ENCODE measurements at regions not wholly inside any gene's neighbourhood (a gene's known extent, or its start where the extent isn't known, plus 50 kb on each side); places are given as distances from the start of the nearest gene placed in this dataset.
A peak's percentile ranks its signal among the peaks of the same experiment; 100 is the strongest.

DNA sequence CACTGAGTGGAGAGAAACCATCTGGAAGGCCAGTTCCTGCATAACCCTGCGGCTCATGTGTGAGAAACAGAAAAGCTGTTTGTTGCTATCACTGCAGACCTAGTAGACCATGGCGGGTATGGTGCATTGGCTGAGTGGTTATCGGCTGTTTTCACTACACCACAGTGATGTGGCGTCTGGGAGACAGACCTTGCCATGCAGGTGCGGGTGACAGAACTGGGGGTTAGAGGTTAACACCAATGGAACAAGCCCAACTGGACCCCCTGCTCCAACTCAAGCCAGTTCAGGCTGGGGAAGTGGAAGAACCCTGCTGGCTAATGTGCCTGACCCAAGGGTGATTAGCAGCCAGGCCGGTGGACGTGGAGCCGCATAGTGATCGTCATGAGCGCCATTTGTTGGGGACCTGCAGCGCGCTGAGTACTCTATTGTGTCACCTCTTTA lies 91.9 kb downstream of the IRF8 start:
- DNase-seq (ENCODE audit: low spot score), result no peak

DNA sequence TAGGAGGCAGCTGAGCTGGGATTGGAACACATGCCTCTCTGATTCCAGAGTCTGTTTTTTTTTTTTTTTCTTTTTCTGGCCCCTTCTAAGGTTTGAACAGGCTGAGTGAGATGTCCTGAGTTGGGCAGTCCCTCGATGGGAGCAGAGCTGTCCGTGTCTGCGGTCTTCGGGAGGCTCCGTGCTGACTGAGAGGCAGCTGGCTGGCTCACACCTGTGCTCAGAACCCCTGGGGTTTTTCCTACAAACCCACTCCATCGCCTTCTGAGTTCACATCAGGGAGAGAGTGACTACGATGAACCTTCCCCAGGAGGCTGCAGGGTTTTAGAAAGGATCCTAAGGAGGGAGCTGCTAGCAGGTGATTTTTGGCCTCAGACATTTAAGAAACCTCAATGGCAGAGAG lies 92.5 kb downstream of the IRF8 start:
- DNase-seq (ENCODE audit: low spot score), result no peak

DNA sequence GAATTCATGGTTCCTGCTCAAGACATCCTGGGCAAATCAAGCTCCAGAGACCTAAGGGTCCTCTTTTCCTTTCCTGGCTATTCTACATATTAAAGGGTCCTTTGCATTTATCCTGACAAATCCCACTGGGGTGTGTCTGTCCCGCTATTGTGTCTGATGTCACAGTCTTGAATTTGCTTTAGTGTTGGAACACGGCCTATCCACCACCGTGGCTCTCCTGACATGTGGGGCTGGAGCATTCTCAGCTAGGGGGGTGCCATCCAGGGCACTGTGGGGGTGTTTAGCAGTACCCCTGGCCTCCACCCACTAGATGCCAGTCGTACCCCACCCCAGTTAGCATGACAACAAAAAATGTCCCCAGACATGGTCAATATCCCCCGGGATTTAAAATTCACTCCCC lies 92.9 kb downstream of the IRF8 start:
- DNase-seq (ENCODE audit: low spot score), result no peak

DNA sequence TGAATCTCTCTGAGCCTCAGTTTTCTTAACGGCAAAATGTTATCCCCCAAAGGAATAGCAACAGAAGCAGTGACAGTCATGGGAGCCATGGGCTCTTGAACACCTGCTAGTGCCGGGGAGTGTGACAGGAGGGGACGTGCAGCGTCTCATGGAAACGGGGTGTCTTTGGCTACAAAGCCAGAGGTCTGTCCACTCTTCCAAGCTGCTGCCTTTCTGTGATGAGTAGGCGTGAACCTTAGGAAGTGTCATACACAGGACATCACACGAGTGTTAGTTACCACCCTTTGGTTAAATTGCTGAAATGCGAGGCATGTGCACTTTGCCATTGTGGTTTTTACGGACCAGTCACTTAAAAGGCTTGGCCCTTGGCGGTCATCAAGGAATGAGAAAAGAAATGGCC lies 93.4 kb downstream of the IRF8 start:
- DNase-seq (ENCODE audit: low spot score), result no peak

DNA sequence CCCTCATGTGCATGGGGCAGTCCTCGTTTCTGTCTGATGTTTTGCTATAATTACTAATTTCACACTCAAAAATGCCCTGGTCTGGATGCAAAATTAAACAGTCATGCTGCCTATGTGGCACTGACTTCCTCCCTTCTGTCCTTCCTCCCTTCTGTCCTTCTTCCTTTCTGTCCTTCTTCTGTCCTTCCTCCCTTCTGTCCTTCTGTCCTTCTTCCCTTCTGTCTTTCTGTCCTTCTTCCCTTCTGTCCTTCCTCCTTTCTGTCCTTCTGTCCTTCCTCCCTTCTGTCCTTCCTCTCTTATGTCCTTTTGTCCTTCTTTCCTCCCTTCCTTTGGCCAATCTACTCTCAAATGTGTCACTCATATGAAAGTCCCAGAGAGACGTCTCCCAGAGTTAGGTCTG lies 93.8 kb downstream of the IRF8 start:
- DNase-seq (ENCODE audit: low spot score), result no peak

DNA sequence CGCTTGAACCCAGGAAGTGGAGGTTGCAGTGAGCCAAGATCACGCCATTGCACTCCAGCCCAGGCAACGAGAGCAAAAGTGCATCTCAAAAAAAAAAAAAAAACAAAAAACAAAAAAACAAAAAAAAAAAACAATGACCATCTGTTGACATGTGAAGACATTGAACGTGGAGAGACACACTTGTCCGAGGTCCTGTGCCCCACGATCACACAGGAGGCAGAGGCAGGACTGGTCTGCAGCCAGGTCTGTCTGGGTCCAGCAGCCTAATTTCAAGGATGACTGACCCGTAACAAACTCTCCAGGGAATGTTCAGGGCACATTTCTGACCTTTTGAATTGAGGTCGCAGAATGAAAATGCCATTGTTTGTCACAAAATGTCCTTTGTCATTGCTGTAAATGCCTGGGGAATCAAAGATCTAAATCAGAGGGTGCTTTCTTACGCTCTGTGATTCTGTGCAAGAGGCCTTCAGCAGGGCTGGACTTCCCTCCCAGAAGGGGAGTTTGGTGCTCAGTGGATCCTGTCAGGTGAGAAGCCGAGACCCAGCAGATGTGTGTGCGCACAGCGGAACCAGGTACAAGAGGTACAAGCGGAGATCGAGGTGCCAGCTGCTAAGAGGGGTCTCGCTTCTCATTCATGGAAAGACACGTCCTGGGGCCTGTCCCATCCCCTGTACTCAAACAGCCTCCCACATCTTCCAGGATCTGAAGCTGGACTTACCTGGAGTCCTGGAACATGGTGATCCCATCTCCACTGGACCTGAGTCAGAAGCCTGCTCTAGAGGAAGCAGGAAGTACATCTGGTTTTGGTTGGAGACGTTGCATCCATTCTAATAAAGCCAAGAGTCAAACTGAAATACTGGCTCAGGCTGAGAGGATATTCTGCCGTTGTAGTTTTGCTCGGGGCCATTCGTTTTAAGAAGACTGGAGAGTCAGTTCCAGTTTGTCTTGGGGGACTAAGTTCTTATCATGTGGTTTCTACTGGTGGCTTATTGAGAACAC lies 95.8 kb downstream of the IRF8 start:
- DNase-seq (ENCODE audit: low spot score), result no peak

DNA sequence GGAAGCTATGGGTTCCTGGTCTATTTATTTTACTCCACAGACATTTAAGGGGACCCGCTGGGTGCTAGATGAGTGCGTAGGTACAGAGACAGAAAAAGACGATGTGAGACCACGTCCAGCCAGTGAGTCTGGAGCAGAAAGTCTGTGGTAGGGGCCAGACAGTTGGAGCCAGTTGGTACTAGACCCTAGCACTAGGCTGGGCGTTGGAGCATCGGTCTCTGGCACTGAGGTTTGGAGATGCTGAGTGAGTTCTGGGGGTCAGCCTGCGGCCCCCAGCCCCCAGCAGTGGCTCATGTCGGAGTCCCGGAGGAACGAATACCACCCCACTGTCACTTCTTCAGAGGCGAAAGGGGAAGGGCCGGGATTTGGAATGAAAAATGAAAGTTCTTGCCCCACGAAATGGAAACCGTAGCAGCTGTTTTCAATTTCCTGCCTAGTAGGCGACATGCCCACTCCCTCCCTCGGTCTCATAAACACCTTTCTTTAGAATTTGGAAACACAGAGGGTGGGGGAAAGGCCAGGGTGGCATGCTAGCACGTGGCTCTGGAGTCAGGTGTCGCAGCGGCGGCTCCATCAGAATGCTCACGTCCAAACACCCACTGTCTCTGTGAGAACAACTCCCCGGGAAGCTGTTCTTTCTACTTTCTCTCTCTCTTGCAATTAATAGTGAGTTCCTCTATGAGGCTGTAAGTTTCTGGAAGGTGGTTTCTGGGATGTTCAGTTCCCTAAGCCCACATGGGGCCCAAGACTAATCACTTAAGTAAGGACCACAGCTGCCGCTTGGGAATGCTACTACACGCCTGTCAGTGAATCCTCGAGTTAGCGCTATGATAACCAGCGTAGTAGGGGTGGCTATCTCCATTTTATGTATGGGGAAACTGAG lies 96.8 kb downstream of the IRF8 start:
- no peak for DNase-seq (ENCODE audit: low spot score)

DNA sequence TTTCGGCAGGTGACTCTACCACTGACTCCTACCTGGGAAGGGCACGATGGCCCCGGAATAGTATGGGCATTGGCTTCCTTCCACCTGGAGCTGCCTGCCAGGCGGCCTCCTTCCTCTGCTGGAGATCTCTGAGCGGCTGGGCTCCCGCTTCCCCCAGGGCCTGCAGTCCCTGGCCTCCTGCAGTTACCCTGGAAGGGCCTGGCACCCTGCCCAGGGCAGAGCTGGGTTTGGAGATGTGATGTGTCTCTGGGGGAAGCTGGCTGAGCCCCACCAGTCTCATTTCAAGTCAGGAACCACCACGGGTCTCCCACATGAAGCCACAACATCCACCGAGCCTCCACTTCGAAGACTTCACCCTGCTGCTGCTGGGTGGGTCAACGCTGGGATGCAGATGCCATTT lies 97.9 kb downstream of the IRF8 start:
- no peak for DNase-seq (ENCODE audit: low spot score)

DNA sequence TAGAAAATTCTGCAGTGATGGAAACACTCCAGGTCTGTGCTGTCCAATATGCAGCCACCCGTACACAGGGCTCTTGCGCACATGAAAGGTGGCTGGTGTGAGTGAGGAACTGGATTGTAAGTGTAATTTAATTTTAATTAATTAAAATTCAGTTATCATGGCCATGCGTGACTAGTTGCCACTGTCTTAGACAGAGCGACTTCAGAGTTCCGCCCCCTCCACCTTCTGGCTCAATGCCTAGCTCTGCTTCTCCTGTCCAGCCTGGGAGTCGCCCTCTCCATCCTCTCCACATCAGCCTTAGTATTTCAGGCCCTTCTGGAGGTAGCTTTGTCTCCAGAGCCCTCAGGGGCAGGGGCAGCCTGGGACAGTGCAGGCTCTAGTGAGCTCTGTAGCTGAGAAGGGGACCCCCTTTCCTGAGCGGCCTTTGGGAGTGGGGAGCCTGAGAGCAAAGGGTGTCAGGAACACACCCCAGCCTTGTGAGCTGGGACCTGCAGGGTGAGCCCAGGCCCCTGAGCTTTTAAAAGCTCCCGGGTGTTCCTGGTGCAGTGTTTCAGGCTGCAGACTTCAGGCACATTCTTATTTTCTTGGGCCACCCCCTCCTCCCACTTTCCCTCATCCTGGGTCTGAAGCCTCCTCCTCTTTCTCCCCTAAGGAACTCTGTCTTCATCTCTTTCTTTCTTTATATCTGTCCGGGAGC lies 99.4 kb downstream of the IRF8 start:
- DNase-seq (ENCODE audit: low spot score), result no peak

DNA sequence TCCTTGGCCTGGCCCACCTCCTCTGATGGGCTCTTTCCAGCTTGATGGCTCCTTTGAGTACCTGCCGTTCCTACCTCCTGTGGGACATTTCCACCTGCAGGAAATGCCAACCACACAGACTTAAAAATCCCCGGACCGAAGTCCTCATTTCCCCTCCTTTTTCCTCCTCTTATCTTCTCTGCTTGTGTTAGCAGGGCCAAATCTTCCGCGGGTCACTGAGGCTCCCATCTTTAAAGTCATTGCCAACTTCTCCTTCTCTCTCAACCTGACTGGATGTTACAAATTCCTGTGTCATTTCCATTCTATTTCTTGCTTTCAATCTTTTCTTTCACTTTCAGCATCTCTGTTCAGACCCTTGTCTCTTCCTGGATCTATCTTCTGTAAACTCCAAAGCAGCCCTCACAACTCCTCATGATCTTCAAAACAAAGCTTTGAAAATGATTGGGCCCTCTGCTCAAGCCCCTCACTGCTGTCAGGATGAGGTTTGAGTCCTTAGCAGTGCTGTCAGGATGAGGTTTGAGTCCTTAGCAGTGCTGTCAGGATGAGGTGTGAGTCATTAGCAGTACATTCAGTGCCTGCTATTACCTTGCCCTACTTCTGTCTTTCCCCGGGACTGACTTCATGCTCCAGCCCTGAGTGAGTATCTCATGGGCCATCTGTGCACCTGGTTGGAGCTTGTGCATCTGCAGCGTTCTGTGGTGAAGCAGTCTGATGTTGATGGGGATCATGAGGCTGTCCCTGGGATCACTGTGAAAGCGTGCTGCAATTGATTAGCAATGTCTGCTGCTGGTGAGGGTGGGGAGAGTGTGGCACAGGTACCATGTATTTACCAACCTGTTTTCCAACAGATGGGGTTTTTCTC lies 100.1 kb downstream of the IRF8 start:
- DNase-seq (ENCODE audit: low spot score), result no peak

DNA sequence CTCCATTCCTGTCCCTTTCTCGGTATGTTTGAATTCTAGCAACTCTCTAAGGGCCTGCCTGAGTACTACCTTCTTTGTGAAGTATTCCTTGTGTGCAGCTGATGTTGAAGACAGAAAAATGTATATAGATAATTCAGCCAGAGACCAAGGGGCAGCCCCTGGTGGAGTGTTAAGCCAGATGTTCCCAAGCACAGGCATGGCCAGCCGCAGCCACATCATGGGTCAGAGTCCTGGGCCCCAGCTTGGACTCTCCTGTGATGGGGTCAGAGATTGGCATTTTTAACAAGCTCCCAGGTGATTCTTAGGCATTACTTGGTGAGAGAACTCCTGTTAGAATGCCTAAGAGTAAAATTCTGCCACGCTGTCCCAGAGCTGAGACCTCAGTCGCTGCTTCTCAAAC lies 100.8 kb downstream of the IRF8 start:
- no peak for DNase-seq (ENCODE audit: low spot score)

DNA sequence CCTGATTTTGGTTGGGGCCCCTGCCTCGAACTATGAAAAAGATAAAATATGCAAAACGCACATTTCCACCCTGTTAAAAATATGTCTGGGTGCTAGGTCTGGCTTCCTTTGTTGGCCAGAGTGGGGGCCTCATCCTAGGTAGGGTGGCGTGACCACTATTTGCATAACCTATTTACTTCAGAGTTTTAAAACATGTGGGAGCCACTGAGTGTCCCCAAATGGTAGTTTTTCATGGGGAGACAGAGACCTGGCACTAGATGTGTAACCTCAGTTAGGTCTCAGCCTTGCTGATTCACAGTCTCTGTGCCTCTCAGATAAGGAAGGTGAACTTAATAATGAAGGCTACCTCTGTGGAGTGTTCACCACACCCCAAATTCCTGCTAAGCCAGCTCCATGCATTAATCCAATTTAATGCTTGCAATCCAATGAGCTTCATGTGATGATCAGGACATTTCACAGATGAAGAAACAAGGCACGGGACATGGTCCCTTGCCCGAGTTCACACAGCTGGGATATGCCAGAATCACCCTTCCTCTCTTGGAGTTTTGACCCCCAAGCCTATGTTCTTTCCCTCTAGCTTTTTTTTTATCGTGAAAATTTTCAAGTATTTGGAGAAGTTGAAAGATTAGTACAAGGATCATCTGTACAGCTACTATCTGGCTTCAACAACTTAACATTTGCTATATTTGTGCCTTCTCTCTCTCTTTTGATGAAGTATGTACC lies 103.4 kb downstream of the IRF8 start:
- DNase-seq (ENCODE audit: low spot score), result no peak

DNA sequence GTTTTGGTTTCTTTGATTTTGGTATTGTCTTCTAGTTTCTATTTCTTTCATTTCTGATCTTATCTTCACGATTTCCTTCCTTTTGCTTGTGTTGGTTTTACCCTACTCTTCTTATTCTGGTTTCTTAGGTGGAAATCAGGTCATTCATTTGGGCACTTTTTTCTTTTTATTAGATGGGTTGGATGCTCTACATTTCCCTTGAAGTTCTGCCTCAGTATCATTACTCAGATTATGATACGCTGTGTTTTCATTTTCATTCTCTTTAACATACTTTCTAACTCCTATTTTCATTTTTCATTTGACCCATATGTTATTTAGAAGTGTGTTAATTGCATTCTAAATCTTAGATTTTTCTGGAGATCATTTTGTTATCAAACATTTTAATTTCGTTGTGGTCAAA lies 108.6 kb downstream of the IRF8 start:
- no peak for DNase-seq (ENCODE audit: low spot score)

DNA sequence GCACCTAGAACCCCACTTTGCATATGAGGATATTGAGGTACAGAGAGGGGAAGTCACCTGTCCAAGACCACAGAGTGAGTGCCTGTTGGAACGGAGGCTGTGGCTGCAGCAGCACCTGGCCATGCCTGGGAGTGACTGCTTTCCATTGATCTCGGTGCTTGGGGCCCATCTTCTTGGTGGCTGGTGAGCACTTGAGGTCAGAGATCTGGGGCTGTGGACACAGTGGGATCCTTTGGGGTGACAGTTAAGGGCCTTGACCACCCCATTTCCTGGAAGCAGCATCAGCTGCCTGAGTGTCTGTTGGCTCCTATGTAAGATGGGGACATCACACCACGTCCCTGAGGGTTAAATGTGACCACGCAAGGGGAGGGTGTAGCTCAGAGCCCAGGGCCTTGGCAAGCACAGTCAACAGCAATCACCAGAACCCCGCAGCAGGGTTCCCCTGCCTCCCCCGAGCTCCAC lies 111.7 kb downstream of the IRF8 start:
- no peak for DNase-seq (ENCODE audit: low spot score)

DNA sequence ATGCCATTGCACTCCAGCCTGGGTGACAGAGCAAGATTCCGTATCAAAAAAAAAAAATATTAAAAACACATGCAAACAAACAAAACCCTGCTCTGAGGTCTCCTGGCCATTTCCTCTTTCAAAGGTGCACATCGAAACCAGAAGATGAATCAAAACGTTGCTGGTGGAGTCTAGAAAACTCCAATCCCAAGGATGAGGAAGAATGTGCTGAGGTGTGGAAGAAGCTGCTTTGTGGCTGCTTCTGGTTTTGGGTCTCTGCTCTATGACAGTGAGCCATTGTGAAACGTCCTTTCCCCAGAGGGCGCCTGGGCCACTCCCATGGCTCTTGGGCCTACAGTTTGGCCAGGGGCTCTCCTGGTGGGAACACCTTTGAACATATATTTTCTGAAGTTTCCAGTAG lies 112.6 kb downstream of the IRF8 start:
- DNase-seq (ENCODE audit: low spot score), result no peak

DNA sequence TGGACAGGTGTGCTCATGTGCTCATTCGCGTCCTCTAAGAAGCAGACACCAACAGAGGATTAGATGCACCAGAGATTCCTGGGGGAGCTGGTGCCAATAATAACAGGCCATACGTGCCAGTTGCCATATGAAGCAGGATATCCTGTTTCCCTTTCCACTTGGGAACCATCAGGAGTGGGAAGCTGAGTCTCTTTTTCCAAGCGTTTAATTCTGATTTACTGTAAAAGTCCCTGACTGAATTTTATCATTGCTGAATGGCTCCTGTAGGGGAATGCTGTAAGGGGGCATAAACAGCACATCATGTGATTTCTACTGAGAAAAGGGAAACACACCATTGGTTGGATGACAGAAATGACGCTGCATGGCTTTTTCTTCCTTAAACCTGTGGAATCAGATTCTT lies 113.3 kb downstream of the IRF8 start:
- DNase-seq (ENCODE audit: low spot score), result no peak

DNA sequence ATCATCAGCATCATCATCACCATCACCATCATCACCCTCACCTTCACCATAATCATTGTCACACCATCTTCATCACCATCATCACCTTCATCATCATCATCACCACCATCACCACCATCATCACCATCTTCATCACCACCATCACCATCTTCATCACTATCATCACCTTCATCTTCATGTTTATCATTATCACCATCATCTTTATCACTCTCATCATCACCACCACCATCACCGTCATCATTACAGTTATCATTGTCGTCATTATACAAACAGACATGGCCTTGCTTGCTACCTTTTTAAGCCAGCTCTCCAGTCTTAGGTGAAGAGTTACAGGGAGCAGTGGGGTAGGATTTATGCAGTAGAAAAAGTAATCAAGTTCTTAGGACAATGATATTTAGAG lies 114.9 kb downstream of the IRF8 start:
- no peak for DNase-seq (ENCODE audit: low spot score)

DNA sequence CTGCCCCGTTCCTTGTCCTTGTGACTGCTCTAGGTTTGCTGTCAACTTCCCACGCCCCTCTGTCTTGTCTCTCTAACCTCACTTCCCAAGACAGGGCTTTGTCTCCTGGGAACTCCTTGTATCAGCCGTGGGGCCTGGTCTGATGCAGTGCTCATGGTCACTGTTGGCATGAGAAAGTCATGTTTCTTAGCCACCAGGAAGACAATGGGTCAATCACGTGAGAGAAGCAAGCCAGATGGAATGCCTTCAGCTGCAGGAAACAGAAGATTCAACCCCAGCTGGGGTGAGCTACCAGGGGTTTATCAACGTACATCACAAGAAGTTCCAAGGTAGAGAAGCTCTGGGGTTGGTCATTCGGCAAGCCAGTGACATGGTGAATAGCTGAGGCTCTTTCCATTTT lies 116.6 kb downstream of the IRF8 start:
- DNase-seq (ENCODE audit: low spot score), result no peak

DNA sequence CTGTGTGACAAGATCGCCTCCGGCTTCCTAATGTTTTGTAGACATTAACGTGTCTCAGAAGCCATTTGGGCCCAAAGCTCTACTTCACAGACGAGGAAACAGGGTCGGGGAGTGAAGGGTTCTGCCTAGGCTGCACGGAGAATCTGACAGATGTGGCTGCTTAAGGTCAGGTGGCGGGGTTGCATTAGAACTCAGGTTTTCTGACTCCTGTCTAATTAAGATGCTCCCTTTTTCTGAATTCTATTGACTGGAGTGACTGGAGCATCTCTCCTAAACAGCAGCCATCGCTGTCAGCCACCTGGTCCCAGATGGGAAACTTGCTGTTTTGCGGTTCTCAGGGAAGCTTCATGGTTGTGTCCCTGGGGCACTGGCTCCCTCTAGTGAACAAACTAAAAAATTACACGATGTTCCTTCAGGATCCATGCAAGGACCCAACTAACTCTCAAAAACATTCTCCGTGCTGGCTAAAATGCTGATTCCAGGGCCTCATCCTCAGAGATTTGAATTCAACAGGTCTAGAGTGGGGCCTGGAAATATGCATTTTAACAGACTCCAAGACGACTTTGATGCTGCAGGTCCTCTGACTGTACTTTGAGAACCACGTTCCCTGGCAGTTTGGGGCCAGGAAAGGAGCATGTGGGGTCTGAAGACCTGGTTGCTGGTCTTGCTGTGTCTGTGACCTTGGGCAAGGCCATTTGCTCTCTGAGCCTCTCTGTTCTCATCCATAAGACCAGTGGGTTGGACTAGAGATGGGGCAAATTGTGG lies 117.4 kb downstream of the IRF8 start:
- peak; percentile 89 for DNase-seq (ENCODE audit: low spot score)

DNA sequence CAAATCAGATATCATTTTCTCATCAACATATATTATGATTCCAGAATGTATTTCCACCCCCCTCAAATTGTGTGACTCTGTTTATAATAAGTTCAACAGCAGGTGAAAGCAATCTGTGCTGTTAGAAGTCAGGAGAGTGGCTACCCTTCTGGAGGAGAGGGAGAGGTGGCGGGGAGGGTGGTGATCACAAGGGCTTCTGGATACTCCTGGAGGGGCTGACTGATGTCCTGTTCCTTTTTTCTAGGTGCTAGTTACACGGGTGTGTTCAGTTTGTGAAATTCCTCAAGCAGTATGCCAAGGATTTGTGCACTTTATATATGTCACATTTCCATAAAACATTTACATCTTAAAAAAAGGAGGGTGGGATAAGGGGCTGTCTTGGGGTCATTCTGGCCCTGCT lies 119.1 kb downstream of the IRF8 start:
- DNase-seq (ENCODE audit: low spot score), result no peak

All from GM03348 (cell line).